Fibroblast of villous mesenchyme (primary cell): ENCODE measurements at regions not wholly inside any gene's neighbourhood (a gene's known extent, or its start where the extent isn't known, plus 50 kb on each side); places are given as distances from the start of the nearest gene placed in this dataset.

Source experiments
- DNase-seq: peaks from one replicate; pipeline ENCODE4 v3.0.0-alpha.2; 2010; ENCODE audit warnings: low read depth
- H3K4me3 ChIP-seq: 2 replicates; pipeline ENCODE4 v1.5.1; 2011; ENCODE audit warnings: low read depth, mild to moderate bottlenecking, low read length
- CTCF ChIP-seq: IDR thresholded peaks from 2 replicates; pipeline ENCODE4 v1.5.1; 2012; ENCODE audit warnings: low read depth, mild to moderate bottlenecking, low read length; ENCODE audit not compliant: insufficient read depth

GRCh38 chr18:73715210-73715670 lies 432.4 kb downstream of the FBXO15 start:
- no peak for TF ChIP-seq CTCF
- peak; percentile 23 for DNase-seq
- H3K4me3 ChIP-seq, result peak overlapping the region; percentile 5

- no peak for TF ChIP-seq CTCF
- no peak overlapping the region for H3K4me3 ChIP-seq
- no peak for DNase-seq
Measured at GRCh38 chr18:73714466-73714865, 433.2 kb downstream of the FBXO15 start.

GRCh38 chr18:73711256-73711655 lies 436.4 kb downstream of the FBXO15 start:
- no peak for DNase-seq
- no peak for TF ChIP-seq CTCF

GRCh38 chr18:73708591-73708990 lies 439.0 kb downstream of the FBXO15 start:
- no peak for TF ChIP-seq CTCF
- H3K4me3 ChIP-seq, result no peak overlapping the region
- no peak for DNase-seq

More at GRCh38 chr18:73711256-73711655, 436.4 kb downstream of the FBXO15 start:
- no peak overlapping the region for H3K4me3 ChIP-seq

GRCh38 chr18:73707035-73707434 lies 440.6 kb downstream of the FBXO15 start:
- TF ChIP-seq CTCF, result no peak
- H3K4me3 ChIP-seq, result no peak overlapping the region
- no peak for DNase-seq

- H3K4me3 ChIP-seq, result no peak overlapping the region
- peak; percentile 29 for DNase-seq
- no peak for TF ChIP-seq CTCF
Measured at GRCh38 chr18:73697353-73697752, 450.3 kb downstream of the FBXO15 start.

GRCh38 chr18:73696698-73697097 lies 450.9 kb downstream of the FBXO15 start:
- H3K4me3 ChIP-seq, result no peak overlapping the region
- DNase-seq, result no peak
- no peak for TF ChIP-seq CTCF
